Osteocyte (in vitro differentiated cells): ENCODE measurements at regions not wholly inside any gene's neighbourhood (a gene's known extent, or its start where the extent isn't known, plus 50 kb on each side); places are given as distances from the start of the nearest gene placed in this dataset.

Source experiments
- DNase-seq: peaks from one replicate; pipeline ENCODE4 v3.0.0; 2021; ENCODE audit warnings: mixed read lengths; ENCODE audit not compliant: unreplicated experiment; ENCODE audit errors: extremely low spot score
- H3K27ac Mint-ChIP-seq: one replicate; pipeline ENCODE4 v1.8.0; 2021; ENCODE audit warnings: mild to moderate bottlenecking, mixed read lengths; ENCODE audit not compliant: unreplicated experiment
- H3K27me3 Mint-ChIP-seq: one replicate; pipeline ENCODE4 v1.8.0; 2021; ENCODE audit warnings: mixed read lengths; ENCODE audit not compliant: unreplicated experiment
- H3K36me3 Mint-ChIP-seq: one replicate; pipeline ENCODE4 v1.8.0; 2021; ENCODE audit warnings: mixed read lengths; ENCODE audit not compliant: unreplicated experiment
- H3K4me1 Mint-ChIP-seq: one replicate; pipeline ENCODE4 v1.8.0; 2021; ENCODE audit warnings: mixed read lengths; ENCODE audit not compliant: unreplicated experiment
- H3K4me3 Mint-ChIP-seq: one replicate; pipeline ENCODE4 v1.8.0; 2021; ENCODE audit warnings: mild to moderate bottlenecking, moderate library complexity, mixed read lengths; ENCODE audit not compliant: unreplicated experiment
- H3K9me3 Mint-ChIP-seq: one replicate; pipeline ENCODE4 v1.8.0; 2021; ENCODE audit warnings: mixed read lengths; ENCODE audit not compliant: unreplicated experiment
- CTCF ChIP-seq: fragments of 200-600 bp; sonication (generic); IDR thresholded peaks from 2 replicates; pipeline ENCODE4 v1.5.0; 2021; ENCODE audit warnings: antibody characterized with exemption, mild to moderate bottlenecking, moderate library complexity

GRCh38 chr13:68813180-68813796 is 1294.3 kb upstream of the ATXN8OS start:
- H3K4me3 Mint-ChIP-seq, result no peak overlapping the region
- H3K9me3 Mint-ChIP-seq, result no peaks in the 10 kb centered on the region
- no peaks in the 10 kb centered on the region for H3K36me3 Mint-ChIP-seq
- H3K27ac Mint-ChIP-seq, result no peak overlapping the region
- peaks cover 5% of the 10 kb centered on the region for H3K27me3 Mint-ChIP-seq
- H3K4me1 Mint-ChIP-seq, result no peaks in the 10 kb centered on the region
- no peak for TF ChIP-seq CTCF
- no peak for DNase-seq

GRCh38 chr13:68810660-68811059 is 1297.0 kb upstream of the ATXN8OS start:
- Mint-ChIP-seq H3K27ac (no peak overlapping the region), H3K4me3 (no peak overlapping the region), H3K27me3 (peaks cover 3% of the 10 kb centered on the region), H3K9me3 (no peaks in the 10 kb centered on the region), H3K4me1 (no peaks in the 10 kb centered on the region), H3K36me3 (no peaks in the 10 kb centered on the region)
- no peak for DNase-seq
- TF ChIP-seq CTCF, result peak; percentile 37

- Mint-ChIP-seq H3K36me3 (no peaks in the 10 kb centered on the region), H3K9me3 (no peaks in the 10 kb centered on the region), H3K4me1 (no peaks in the 10 kb centered on the region), H3K27ac (no peak overlapping the region), H3K4me3 (no peak overlapping the region), H3K27me3 (peaks cover 3% of the 10 kb centered on the region)
- DNase-seq, result no peak
- no peak for TF ChIP-seq CTCF
Measured at GRCh38 chr13:68808456-68808855, 1299.2 kb upstream of the ATXN8OS start.

- Mint-ChIP-seq H3K27ac (no peak overlapping the region), H3K9me3 (no peaks in the 10 kb centered on the region), H3K36me3 (no peaks in the 10 kb centered on the region), H3K4me3 (no peak overlapping the region), H3K4me1 (no peaks in the 10 kb centered on the region), H3K27me3 (no peaks in the 10 kb centered on the region)
- no peak for DNase-seq
- TF ChIP-seq CTCF, result no peak
Measured at GRCh38 chr13:68806125-68806524, 1301.5 kb upstream of the ATXN8OS start.

- no peak for TF ChIP-seq CTCF
- no peak for DNase-seq
- Mint-ChIP-seq H3K4me1 (no peaks in the 10 kb centered on the region), H3K4me3 (no peak overlapping the region), H3K27ac (no peak overlapping the region), H3K9me3 (peaks cover 3% of the 10 kb centered on the region), H3K36me3 (no peaks in the 10 kb centered on the region), H3K27me3 (no peaks in the 10 kb centered on the region)
Measured at GRCh38 chr13:68784275-68784674, 1323.4 kb upstream of the ATXN8OS start.
